HG02763 (cell line): ENCODE measurements at regions not wholly inside any gene's neighbourhood (a gene's known extent, or its start where the extent isn't known, plus 50 kb on each side); places are given as distances from the start of the nearest gene placed in this dataset.
A peak's percentile ranks its signal among the peaks of the same experiment; 100 is the strongest.
"Not testable (repeated sequence)": the region's sequence is repeated elsewhere in the genome, so short reads cannot be mapped to it uniquely, and the experiment has no call there.

Source experiments
- ATAC-seq: cut with Tn5 transposase; IDR thresholded peaks from one replicate; pipeline ENCODE4 v1.9.1; 2021; ENCODE audit warnings: mild to moderate bottlenecking, moderate library complexity; ENCODE audit not compliant: unreplicated experiment

- ATAC-seq: no peak
Measured at GRCh38 chr5:82719368-82719767, 357.8 kb downstream of the TMEM167A start.

GRCh38 chr5:82717738-82718137, 359.5 kb downstream of the TMEM167A start:
- no peak for ATAC-seq

- not testable (repeated sequence) for ATAC-seq
Measured at GRCh38 chr5:82714732-82715131, 362.5 kb downstream of the TMEM167A start.

- no peak for ATAC-seq
Measured at GRCh38 chr5:82713811-82714210, 363.4 kb downstream of the TMEM167A start.

GRCh38 chr5:82707741-82708140, 369.5 kb downstream of the TMEM167A start:
- ATAC-seq: no peak

GRCh38 chr5:82704381-82704780, 372.8 kb downstream of the TMEM167A start:
- no peak for ATAC-seq

GRCh38 chr5:82702046-82702445, 375.1 kb downstream of the TMEM167A start:
- ATAC-seq: no peak

- no peak for ATAC-seq
Measured at GRCh38 chr5:82699737-82700136, 377.5 kb downstream of the TMEM167A start.

GRCh38 chr5:82698026-82698425, 379.2 kb downstream of the TMEM167A start:
- ATAC-seq: no peak

GRCh38 chr5:82694711-82695285, 382.4 kb downstream of the TMEM167A start:
- no peak for ATAC-seq

- no peak for ATAC-seq
Measured at GRCh38 chr5:82692826-82693225, 384.4 kb downstream of the TMEM167A start.

GRCh38 chr5:82684659-82685058, 392.5 kb downstream of the TMEM167A start:
- no peak for ATAC-seq

- ATAC-seq: no peak
Measured at GRCh38 chr5:82684165-82684564, 393.0 kb downstream of the TMEM167A start.

- ATAC-seq: no peak
Measured at GRCh38 chr5:82679660-82680059, 397.5 kb downstream of the TMEM167A start.

GRCh38 chr5:82676661-82677060, 398.5 kb upstream of the RPS23 start:
- ATAC-seq: peak; percentile 83

- no peak for ATAC-seq
Measured at GRCh38 chr5:82674671-82675070, 396.5 kb upstream of the RPS23 start.

- no peak for ATAC-seq
Measured at GRCh38 chr5:82673057-82673809, 395.1 kb upstream of the RPS23 start.

GRCh38 chr5:82670692-82671091, 392.5 kb upstream of the RPS23 start:
- no peak for ATAC-seq

- ATAC-seq: no peak
Measured at GRCh38 chr5:82669720-82670119, 391.6 kb upstream of the RPS23 start.

- no peak for ATAC-seq
Measured at GRCh38 chr5:82666312-82666711, 388.2 kb upstream of the RPS23 start.

GRCh38 chr5:82664732-82665131, 386.6 kb upstream of the RPS23 start:
- ATAC-seq: no peak

- ATAC-seq: no peak
Measured at GRCh38 chr5:82663225-82663624, 385.1 kb upstream of the RPS23 start.

GRCh38 chr5:82662340-82662739, 384.2 kb upstream of the RPS23 start:
- no peak for ATAC-seq
